HCT116 (cell line): ENCODE measurements at regions not wholly inside any gene's neighbourhood (a gene's known extent, or its start where the extent isn't known, plus 50 kb on each side); places are given as distances from the start of the nearest gene placed in this dataset.

Experiments used
- ATAC-seq: fragments of 200-7000 bp; cut with Tn5 transposase; 2 replicates; pipeline ENCODE4 v1.9.1; 2020; ENCODE audit warnings: mild to moderate bottlenecking, moderate library complexity
- BruUV-seq: library from RNA; stranded (reverse); fragments of 400-500 nt; replicated peaks from 2 replicates; lab custom pipeline; 2021; lab: Mats Ljungman, UMichigan
- CTCF ChIA-PET: fragments of 300-600 bp; sonication (Branson Sonifier 250); formaldehyde crosslinking; loops from one replicate; lab custom pipeline; 2021; ENCODE audit warnings: antibody characterized with exemption; lab: Charles Lee
- POLR2A ChIA-PET: fragments of 300-600, 350-600 bp; sonication (Branson Sonifier 250); formaldehyde crosslinking; loops from one replicate; lab custom pipeline; 2021; ENCODE audit warnings: antibody characterized with exemption; lab: Charles Lee
- RAD21 ChIA-PET, 2 experiments: fragments of 300-600 bp; sonication (Branson Sonifier 250); formaldehyde crosslinking; loops; one replicate each; lab custom pipeline; 2023; ENCODE audit warnings: low total read pairs in 2 of 2; ENCODE audit not compliant: uncharacterized antibody in 2 of 2, unreplicated experiment in 2 of 2, low non-redundant PET in 1 of 2; lab: Charles Lee
- DNase-seq: peaks from one replicate; pipeline ENCODE4 v3.0.0-alpha.2; 2010; ENCODE audit warnings: low read depth, low spot score
- H2AFZ ChIP-seq: fragments of 200-600 bp; shearing (Covaris generic), sonication (generic); 2 replicates; pipeline ENCODE4 v1.6.1; 2017; ENCODE audit warnings: low read depth, mixed run types, mixed read lengths, antibody characterized with exemption, low read length; ENCODE audit not compliant: poor library complexity, severe bottlenecking
- H3K27ac ChIP-seq: 2 replicates; pipeline ENCODE4 v1.5.1; 2012; ENCODE audit warnings: low read depth, low read length
- H3K27me3 ChIP-seq: fragments of 200-600 bp; sonication (generic); 2 replicates; pipeline ENCODE4 v1.6.1; 2016; ENCODE audit warnings: mixed run types, low read length, mixed read lengths; ENCODE audit not compliant: insufficient read depth
- H3K36me3 ChIP-seq, 2 experiments: fragments of 200-500 bp in 1 of 2; fragments of 200-600 bp in 1 of 2; sonication (Bioruptor generic) in 1 of 2; sonication (generic) in 1 of 2; 2 replicates each; pipeline versions ENCODE4 v1.5.1 to v1.6.1; 2014 to 2016; ENCODE audit warnings: low read length in 2 of 2, inconsistent platforms in 1 of 2, mixed read lengths in 1 of 2, mixed run types in 1 of 2; ENCODE audit not compliant: insufficient read depth in 2 of 2, control insufficient read depth in 1 of 2
- H3K4me1 ChIP-seq, 2 experiments: fragments of 200-600 bp in 1 of 2; sonication (generic) in 1 of 2; 2 replicates each; pipeline versions ENCODE4 v1.5.1 to v1.6.1; 2012 to 2017; ENCODE audit warnings: low read length in 2 of 2, inconsistent platforms in 1 of 2, mild to moderate bottlenecking in 1 of 2, mixed read lengths in 1 of 2, mixed run types in 1 of 2, moderate library complexity in 1 of 2; ENCODE audit not compliant: insufficient read depth in 2 of 2, control insufficient read depth in 1 of 2
- H3K4me2 ChIP-seq: fragments of 200-600 bp; sonication (generic); 2 replicates; pipeline ENCODE4 v1.6.1; 2017; ENCODE audit warnings: mixed run types, low read length, mixed read lengths
- H3K4me3 ChIP-seq, 2 experiments: fragments of 200-600 bp in 1 of 2; sonication (generic) in 1 of 2; replicated peaks in 1 of 2; 2 replicates each; pipeline ENCODE4 v1.5.1; 2011 to 2016; ENCODE audit warnings: low read length in 2 of 2, control low read depth in 1 of 2, low read depth in 1 of 2, mild to moderate bottlenecking in 1 of 2, mixed read lengths in 1 of 2, mixed run types in 1 of 2
- H3K79me2 ChIP-seq: fragments of 200-600 bp; sonication (generic); 2 replicates; pipeline ENCODE4 v1.6.1; 2017; ENCODE audit warnings: mild to moderate bottlenecking, mixed run types, low read length, moderate library complexity, mixed read lengths; ENCODE audit not compliant: insufficient read depth
- H3K9ac ChIP-seq: fragments of 200-600 bp; sonication (generic); 2 replicates; pipeline ENCODE4 v1.6.1; 2016; ENCODE audit warnings: low read length, mixed read lengths
- H3K9me2 ChIP-seq: fragments of 200-600 bp; sonication (generic), shearing (Covaris generic); 2 replicates; pipeline ENCODE4 v1.6.1; 2017; ENCODE audit warnings: mixed run types, mild to moderate bottlenecking, moderate library complexity; ENCODE audit not compliant: insufficient read depth
- H3K9me3 ChIP-seq, 2 experiments: fragments of 200-500 bp in 1 of 2; fragments of 200-600 bp in 1 of 2; sonication (Bioruptor generic) in 1 of 2; sonication (generic) in 1 of 2; 2 replicates each; pipeline ENCODE4 v1.6.1; 2014 to 2017; ENCODE audit warnings: low read length in 2 of 2, mixed read lengths in 2 of 2, inconsistent platforms in 1 of 2, low read depth in 1 of 2, mild to moderate bottlenecking in 1 of 2, mixed run types in 1 of 2, moderate library complexity in 1 of 2; ENCODE audit not compliant: control insufficient read depth in 1 of 2, insufficient read depth in 1 of 2
- H4K20me1 ChIP-seq: fragments of 200-600 bp; sonication (generic), shearing (Covaris generic); 2 replicates; pipeline ENCODE4 v1.6.1; 2017; ENCODE audit warnings: mixed run types, mild to moderate bottlenecking, moderate library complexity; ENCODE audit not compliant: insufficient read depth
- CBX3 ChIP-seq: IDR thresholded peaks from 2 replicates; pipeline ENCODE4 v1.6.1; 2012; ENCODE audit warnings: low read depth
- CEBPB ChIP-seq: IDR thresholded peaks from 2 replicates; pipeline ENCODE4 v1.6.1; 2012; ENCODE audit warnings: low read depth
- EGR1 ChIP-seq: IDR thresholded peaks from 2 replicates; pipeline ENCODE4 v1.6.1; 2012; ENCODE audit warnings: low read depth
- POLR2A ChIP-seq: IDR thresholded peaks from 2 replicates; pipeline ENCODE4 v1.7.0; 2011; ENCODE audit warnings: borderline replicate concordance; ENCODE audit not compliant: insufficient read depth, insufficient read length; ENCODE audit errors: extremely low read depth
- POLR2AphosphoS5 ChIP-seq: IDR thresholded peaks from 2 replicates; pipeline ENCODE4 v1.6.1; 2011; ENCODE audit warnings: mild to moderate bottlenecking, low read depth, low read length, moderate library complexity
- REST ChIP-seq: IDR thresholded peaks from 2 replicates; pipeline ENCODE4 v1.6.1; 2012; ENCODE audit warnings: low read depth
- SIN3A ChIP-seq: IDR thresholded peaks from 2 replicates; pipeline ENCODE4 v1.6.1; 2012; ENCODE audit warnings: low read depth
- TCF7L2 ChIP-seq: IDR thresholded peaks from 2 replicates; pipeline ENCODE4 v1.7.0; 2011; ENCODE audit warnings: borderline replicate concordance, inconsistent platforms; ENCODE audit not compliant: insufficient read depth, insufficient read length; ENCODE audit errors: extremely low read depth
- ZFX ChIP-seq: fragments of 450-650 bp; IDR thresholded peaks from 2 replicates; pipeline ENCODE4 v1.6.1; 2017
- intact Hi-C: fragments of 100-400 bp; cut with micrococcal nuclease; formaldehyde crosslinking; loops from 2 replicates; pipeline ENCODE4 v1.10.0; 2022
- TF ChIP-seq, protein P1 (sequence below): IDR thresholded peaks from 2 replicates; pipeline ENCODE4 v1.6.1; 2012

DNA sequence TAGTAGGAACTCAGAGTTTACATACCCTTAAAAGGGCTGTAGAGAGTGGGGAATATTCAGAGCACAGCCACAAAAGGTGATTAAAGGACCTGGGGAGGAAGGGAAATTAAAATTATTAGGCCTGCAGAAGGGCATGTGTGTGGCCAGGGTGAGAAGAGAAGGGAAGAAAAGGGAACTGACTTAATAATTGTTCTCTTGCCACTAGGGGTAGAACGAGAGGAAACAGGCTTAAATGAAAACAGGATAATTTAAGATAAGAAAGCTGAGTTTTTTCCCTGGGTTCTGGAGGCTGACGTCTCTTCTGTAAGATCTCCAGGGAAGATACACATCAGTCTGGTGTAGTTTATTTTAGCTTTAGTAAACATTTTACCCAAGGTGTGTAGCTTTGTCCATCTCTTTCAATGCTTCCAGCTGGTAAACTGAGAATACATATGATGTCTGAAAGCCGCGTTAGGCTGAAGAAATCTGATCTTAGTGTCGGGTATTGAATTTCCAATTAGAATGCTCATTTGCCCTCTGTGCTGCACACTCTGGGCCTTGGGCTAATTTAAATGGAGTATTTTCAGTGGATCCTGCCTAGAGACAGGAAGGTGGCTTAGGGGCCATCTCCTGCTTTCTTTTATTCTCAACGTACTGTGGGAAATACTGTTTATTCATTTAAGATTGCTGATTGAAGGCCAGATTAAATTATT, 416.8 kb downstream of the TMEM38B start:
- H3K4me2 ChIP-seq: no peak overlapping the region
- no peak overlapping the region for H2AFZ ChIP-seq
- POLR2A ChIA-PET: no interaction called here
- no peaks in the 10 kb centered on the region for H3K4me1 ChIP-seq
- DNase-seq (no peak), ATAC-seq (no peak)
- H3K79me2 ChIP-seq: no peaks in the 10 kb centered on the region
- no peaks in the 10 kb centered on the region for H3K36me3 ChIP-seq
- no peaks in the 10 kb centered on the region for H3K9me3 ChIP-seq
- no peak overlapping the region for H3K4me3 ChIP-seq
- H3K27ac ChIP-seq: no peak overlapping the region
- no peak for TF ChIP-seq POLR2A
- CTCF ChIA-PET: no interaction called here
- peaks cover 9% of the 10 kb centered on the region; the same call in 1 of the 2 replicates for H3K27me3 ChIP-seq
- H3K9me2 ChIP-seq: no peaks in the 10 kb centered on the region
- intact Hi-C loops: no loop called here
- H3K9ac ChIP-seq: no peak overlapping the region
- no TSS peak for BruUV-seq
- RAD21 ChIA-PET: no interaction called here
- no peaks in the 10 kb centered on the region for H4K20me1 ChIP-seq

GRCh38 chr9:106112935-106113334, 418.6 kb downstream of the TMEM38B start:
- no peak overlapping the region for H3K9ac ChIP-seq
- H3K27ac ChIP-seq: no peak overlapping the region
- peaks cover 9% of the 10 kb centered on the region; the same call in 1 of the 2 replicates for H3K27me3 ChIP-seq
- ATAC-seq: no peak
- H3K79me2 ChIP-seq: no peaks in the 10 kb centered on the region
- no peaks in the 10 kb centered on the region for H3K36me3 ChIP-seq
- no peaks in the 10 kb centered on the region for H3K4me1 ChIP-seq
- no peak overlapping the region for H3K4me3 ChIP-seq
- DNase-seq: no peak
- TF ChIP-seq ZFX: no peak
- TF ChIP-seq POLR2AphosphoS5: no peak
- no peak for TF ChIP-seq CBX3
- no peak for TF ChIP-seq CEBPB
- no peak for TF ChIP-seq TCF7L2
- no peak for TF ChIP-seq EGR1
- TF ChIP-seq, protein P1, sequence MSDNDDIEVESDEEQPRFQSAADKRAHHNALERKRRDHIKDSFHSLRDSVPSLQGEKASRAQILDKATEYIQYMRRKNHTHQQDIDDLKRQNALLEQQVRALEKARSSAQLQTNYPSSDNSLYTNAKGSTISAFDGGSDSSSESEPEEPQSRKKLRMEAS: no peak
- no peak for TF ChIP-seq REST
- no peak for TF ChIP-seq SIN3A
- ChIA-PET CTCF (no interaction called here), POLR2A (no interaction called here), RAD21 (no interaction called here)
- H2AFZ ChIP-seq: no peak overlapping the region
- H3K4me2 ChIP-seq: no peak overlapping the region
- intact Hi-C loops: no loop called here
- H3K9me2 ChIP-seq: no peaks in the 10 kb centered on the region
- H3K9me3 ChIP-seq: no peaks in the 10 kb centered on the region
- BruUV-seq: no TSS peak
- no peaks in the 10 kb centered on the region for H4K20me1 ChIP-seq
